ENCODE measurements at regions not wholly inside any gene's neighbourhood (a gene's known extent, or its start where the extent isn't known, plus 50 kb on each side); places are given as distances from the start of the nearest gene placed in this dataset.

GRCh38 chr7:131636092-131636491 is 79.7 kb upstream of the PODXL start:
- TF ChIP-seq POLR2AphosphoS5 (IDR thresholded peaks at IDR 0.05; ENCODE audit: insufficient read depth, low read depth, low read length): no peak
- TF ChIP-seq EZH2 (IDR thresholded peaks at IDR 0.05; ENCODE audit: borderline replicate concordance, low read depth, low read length, severe bottlenecking): no peak
- no peak for TF ChIP-seq CTCF (IDR thresholded peaks at IDR 0.05; ENCODE audit: extremely low read depth in 1 of 2, insufficient read depth in 1 of 2, low read depth in 1 of 2, low read length in 2 of 2)
- TF ChIP-seq POLR2A (IDR thresholded peaks at IDR 0.05; ENCODE audit: low read depth, low read length): no peak
- TF ChIP-seq MAX (IDR thresholded peaks at IDR 0.05; ENCODE audit: insufficient read depth, insufficient read length): no peak
- no peak for TF ChIP-seq GATA2 (IDR thresholded peaks at IDR 0.05; ENCODE audit: insufficient read depth, insufficient read length, low read depth, low read length)
- no peak for TF ChIP-seq JUN (IDR thresholded peaks at IDR 0.05; ENCODE audit: borderline replicate concordance, insufficient read depth, insufficient read length, low read depth)
- no peak for TF ChIP-seq MYC (IDR thresholded peaks at IDR 0.05; ENCODE audit: low read depth, low read length)
